ENCODE measurements at regions not wholly inside any gene's neighbourhood (a gene's known extent, or its start where the extent isn't known, plus 50 kb on each side); places are given as distances from the start of the nearest gene placed in this dataset.

- TF ChIP-seq MXI1 (IDR thresholded peaks at IDR 0.05; ENCODE audit: low read depth, low read length): no peak
- TF ChIP-seq PBX3 (IDR thresholded peaks at IDR 0.05): no peak
- TF ChIP-seq CHD2 (IDR thresholded peaks at IDR 0.05; ENCODE audit: low read length, partially characterized antibody): no peak
Observed at GRCh38 chr4:116881077-116881476, 204.3 kb downstream of the TRAM1L1 start (continued).

- no peak overlapping the region for H3K4me2 ChIP-seq
- H3K9me3 ChIP-seq: no peaks in the 10 kb centered on the region
- TF ChIP-seq PBX3 (IDR thresholded peaks at IDR 0.05) (no peak), TEAD4 (IDR thresholded peaks at IDR 0.05; ENCODE audit: borderline replicate concordance, insufficient read depth) (no peak)
- no peaks in the 10 kb centered on the region for H3K27me3 ChIP-seq (ENCODE audit: insufficient read depth)
- no peak overlapping the region for H3K9ac ChIP-seq
- no peaks in the 10 kb centered on the region for H3K79me2 ChIP-seq (ENCODE audit: insufficient read depth)
- H3K27ac ChIP-seq (ENCODE audit: low read depth in 2 of 2, low read length in 1 of 2): no peak overlapping the region
- H3K4me1 ChIP-seq (ENCODE audit: control insufficient read depth in 1 of 2, insufficient read depth in 2 of 2, low read depth in 1 of 2, low read length in 1 of 2): no peaks in the 10 kb centered on the region; a peak in 1 of 4 replicates
- H3K9me2 ChIP-seq: no peaks in the 10 kb centered on the region
- DNase-seq: no peak
- H3K4me3 ChIP-seq (ENCODE audit: low read depth in 2 of 2, low read length in 1 of 2): no peak overlapping the region
- 30% methylated on average over 1 of the region's 1 CpG for WGBS (ENCODE audit: low lambda C conversion rate)
- CTCF ChIA-PET: interaction anchor here (1.7 kb wide), 1 partner anchor 11 kb away, joined by 6 read pairs; no protein-coding TSS in a partner anchor
- H4K20me1 ChIP-seq (ENCODE audit: insufficient read depth): no peaks in the 10 kb centered on the region
- no peak overlapping the region for H2AFZ ChIP-seq (ENCODE audit: low read depth)
- POLR2A ChIA-PET: no interaction called here
- H3K36me3 ChIP-seq (replicated peaks in 1 of 2; ENCODE audit: control insufficient read depth in 1 of 2, insufficient read depth in 2 of 2, low read length in 1 of 2): no peaks in the 10 kb centered on the region
- H3F3A ChIP-seq (replicated peaks; ENCODE audit: insufficient read depth): no peaks in the 10 kb centered on the region
Observed at GRCh38 chr4:116880625-116881024, 204.8 kb downstream of the TRAM1L1 start.

GRCh38 chr4:116878280-116878679 is 207.1 kb downstream of the TRAM1L1 start:
- peak; percentile 52 for TF ChIP-seq RAD21 (IDR thresholded peaks at IDR 0.05; ENCODE audit: low read length)
- no peak for TF ChIP-seq RXRA (IDR thresholded peaks at IDR 0.05; ENCODE audit: borderline replicate concordance, low read depth)
- TF ChIP-seq EP300 (IDR thresholded peaks at IDR 0.05; ENCODE audit: borderline replicate concordance in 1 of 2, low read depth in 1 of 2, low read length in 1 of 2): peak in 1 of 2 experiments; percentile 54; a peak in 2 of 4 replicates
- peak; percentile 20; the same call in 1 of the 2 replicates for TF ChIP-seq GATA2 (CRISPR knock-in tag; IDR thresholded peaks at IDR 0.05)
- TF ChIP-seq NFIC (IDR thresholded peaks at IDR 0.05; ENCODE audit: borderline replicate concordance): no peak
- POLR2A ChIA-PET: no interaction called here
- H3F3A ChIP-seq (replicated peaks; ENCODE audit: insufficient read depth): no peaks in the 10 kb centered on the region

More at GRCh38 chr4:116878280-116878679, 207.1 kb downstream of the TRAM1L1 start:
- Histone ChIP-seq H3K4me2 (no peak overlapping the region), H3K27me3 (ENCODE audit: insufficient read depth) (no peaks in the 10 kb centered on the region), H2AFZ (ENCODE audit: low read depth) (no peak overlapping the region), H3K27ac (ENCODE audit: low read depth in 2 of 2, low read length in 1 of 2) (peak overlapping the region in 1 of 2 experiments; percentile 34; a peak in 1 of 4 replicates), H3K4me1 (ENCODE audit: control insufficient read depth in 1 of 2, insufficient read depth in 2 of 2, low read depth in 1 of 2, low read length in 1 of 2) (no peaks in the 10 kb centered on the region; a peak in 1 of 4 replicates), H3K9me3 (no peaks in the 10 kb centered on the region), H3K9me2 (no peaks in the 10 kb centered on the region), H3K9ac (no peak overlapping the region), H3K79me2 (ENCODE audit: insufficient read depth) (no peaks in the 10 kb centered on the region), H4K20me1 (ENCODE audit: insufficient read depth) (no peaks in the 10 kb centered on the region), H3K4me3 (ENCODE audit: low read depth in 2 of 2, low read length in 1 of 2) (no peak overlapping the region), H3K36me3 (replicated peaks in 1 of 2; ENCODE audit: control insufficient read depth in 1 of 2, insufficient read depth in 2 of 2, low read length in 1 of 2) (no peaks in the 10 kb centered on the region)
- CTCF ChIA-PET: interaction anchor here (0.7 to 1.2 kb wide), 2 partner anchors 13 to 28 kb away, joined by 3 to 4 read pairs; no protein-coding TSS in a partner anchor
- peak; percentile 2 for DNase-seq
